GM12872 (cell line): ENCODE measurements at regions not wholly inside any gene's neighbourhood (a gene's known extent, or its start where the extent isn't known, plus 50 kb on each side); places are given as distances from the start of the nearest gene placed in this dataset.

Source experiments
- CTCF ChIP-seq: IDR thresholded peaks from 3 replicates; pipeline ENCODE4 v1.5.1; 2011; ENCODE audit warnings: low read depth, mild to moderate bottlenecking, low read length, moderate library complexity; ENCODE audit not compliant: insufficient read depth

- TF ChIP-seq CTCF = no peak
Observed at GRCh38 chr7:101717628-101718357, 88.7 kb upstream of the MYL10 start.

- no peak for TF ChIP-seq CTCF
Observed at GRCh38 chr7:101718363-101719122, 89.4 kb upstream of the MYL10 start.

- no peak for TF ChIP-seq CTCF
Observed at GRCh38 chr7:101719123-101719470, 90.0 kb upstream of the MYL10 start.

GRCh38 chr7:101720324-101720723 lies 91.2 kb upstream of the MYL10 start:
- TF ChIP-seq CTCF = no peak

- TF ChIP-seq CTCF = no peak
Observed at GRCh38 chr7:101722247-101722646, 93.2 kb upstream of the MYL10 start.

- TF ChIP-seq CTCF = no peak
Observed at GRCh38 chr7:101723835-101724234, 93.6 kb upstream of the CUX1 start.

- TF ChIP-seq CTCF = no peak
Observed at GRCh38 chr7:101724957-101725356, 92.5 kb upstream of the CUX1 start.
